HG03520 (cell line): ENCODE measurements at regions not wholly inside any gene's neighbourhood (a gene's known extent, or its start where the extent isn't known, plus 50 kb on each side); places are given as distances from the start of the nearest gene placed in this dataset.
"Not testable (repeated sequence)": the region's sequence is repeated elsewhere in the genome, so short reads cannot be mapped to it uniquely, and the experiment has no call there.

Source experiments
- ATAC-seq: cut with Tn5 transposase; IDR thresholded peaks from one replicate; pipeline ENCODE4 v1.9.1; 2021; ENCODE audit warnings: mild to moderate bottlenecking, moderate library complexity; ENCODE audit not compliant: unreplicated experiment

DNA sequence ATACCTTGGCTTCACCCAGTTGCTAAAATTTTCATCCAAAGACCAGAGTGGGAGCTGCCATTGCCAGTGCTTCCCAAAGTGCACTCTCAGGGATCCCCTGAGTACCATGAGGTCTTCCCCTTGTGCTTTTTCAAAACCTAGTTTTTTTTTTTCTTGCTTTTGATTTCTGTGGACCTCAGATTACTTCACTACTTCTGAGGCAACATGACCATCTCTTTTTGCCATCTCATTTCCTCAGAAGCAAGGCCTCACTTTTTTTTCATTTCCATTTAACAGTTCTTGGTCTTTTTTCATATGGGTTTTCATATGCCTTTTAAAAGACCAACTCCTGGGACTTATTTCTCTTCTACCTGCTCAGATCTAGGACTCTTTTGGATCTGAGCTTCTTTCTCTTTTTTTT lies 64.1 kb upstream of the MMS22L start:
- no peak for ATAC-seq

DNA sequence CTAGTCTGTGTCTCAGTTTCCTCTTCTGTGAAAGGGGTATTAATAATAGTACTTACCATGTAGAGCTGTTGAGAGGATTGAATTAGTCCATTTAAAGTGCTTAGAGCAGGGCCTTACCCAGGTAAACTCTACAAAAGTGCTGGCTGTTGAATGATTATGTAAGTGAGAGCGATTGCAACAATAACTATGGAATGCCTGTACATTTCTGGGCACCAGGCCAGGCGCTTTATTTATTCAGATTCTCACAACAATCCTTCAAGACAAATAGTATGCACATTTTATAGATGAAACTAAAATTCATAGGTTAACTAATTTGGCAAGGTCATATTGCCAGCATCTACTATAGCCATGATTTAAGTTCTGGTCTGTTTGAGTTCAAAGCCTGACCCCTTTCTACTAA lies 78.3 kb upstream of the MMS22L start:
- no peak for ATAC-seq

DNA sequence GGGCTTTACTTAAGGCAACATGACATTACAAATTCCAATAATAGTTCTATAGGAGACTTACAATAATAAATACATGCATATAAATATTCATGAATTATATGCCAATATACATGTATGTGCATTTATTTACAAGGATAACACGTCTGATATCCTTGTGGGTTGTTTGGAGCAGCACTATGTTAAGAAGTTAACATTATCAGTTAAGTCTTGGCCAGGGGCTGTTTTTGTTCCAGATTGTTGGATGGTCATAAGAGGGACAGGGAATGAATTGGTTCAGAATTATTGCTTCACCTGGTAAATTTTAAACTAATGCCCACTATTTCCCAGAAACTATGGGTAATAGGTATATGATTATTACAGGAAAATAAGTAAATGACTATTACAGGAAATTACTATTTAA lies 81.3 kb upstream of the MMS22L start:
- no peak for ATAC-seq

DNA sequence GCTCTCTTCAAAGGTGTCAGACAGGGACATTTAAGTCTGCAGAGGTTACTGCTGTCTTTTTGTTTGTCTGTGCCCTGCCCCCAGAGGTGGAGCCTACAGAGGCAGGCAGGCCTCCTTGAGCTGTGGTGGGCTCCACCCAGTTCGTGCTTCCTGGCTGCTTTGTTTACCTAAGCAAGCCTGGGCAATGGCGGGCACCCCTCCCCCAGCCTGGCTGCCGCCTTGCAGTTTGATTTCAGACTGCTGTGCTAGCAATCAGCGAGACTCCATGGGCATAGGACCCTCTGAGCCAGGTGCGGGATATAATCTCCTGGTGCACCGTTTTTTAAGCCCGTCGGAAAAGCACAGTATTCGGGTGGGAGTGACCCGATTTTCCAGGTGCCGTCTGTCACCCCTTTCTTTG lies 99.1 kb upstream of the MMS22L start:
- not testable (repeated sequence) for ATAC-seq

DNA sequence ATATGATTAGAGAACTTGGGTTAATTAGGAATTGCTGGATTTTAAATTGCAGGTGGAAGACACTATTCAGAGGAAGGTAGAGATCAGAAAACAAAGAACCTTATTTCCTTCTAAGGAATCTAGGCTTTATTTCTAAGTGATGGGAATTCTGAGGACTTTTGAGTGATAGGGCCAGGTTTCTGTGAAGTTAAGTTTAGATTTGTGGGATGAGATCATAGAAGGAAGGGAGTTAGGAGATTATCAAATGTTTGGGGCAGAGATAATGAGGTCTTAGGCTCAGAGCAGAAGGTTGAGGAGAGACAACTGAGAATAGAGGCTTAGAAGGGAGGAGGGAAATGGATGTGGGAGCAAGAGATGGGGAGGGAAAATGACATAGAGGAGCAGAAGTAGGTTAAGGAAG lies 109.7 kb upstream of the MMS22L start:
- ATAC-seq, result no peak

DNA sequence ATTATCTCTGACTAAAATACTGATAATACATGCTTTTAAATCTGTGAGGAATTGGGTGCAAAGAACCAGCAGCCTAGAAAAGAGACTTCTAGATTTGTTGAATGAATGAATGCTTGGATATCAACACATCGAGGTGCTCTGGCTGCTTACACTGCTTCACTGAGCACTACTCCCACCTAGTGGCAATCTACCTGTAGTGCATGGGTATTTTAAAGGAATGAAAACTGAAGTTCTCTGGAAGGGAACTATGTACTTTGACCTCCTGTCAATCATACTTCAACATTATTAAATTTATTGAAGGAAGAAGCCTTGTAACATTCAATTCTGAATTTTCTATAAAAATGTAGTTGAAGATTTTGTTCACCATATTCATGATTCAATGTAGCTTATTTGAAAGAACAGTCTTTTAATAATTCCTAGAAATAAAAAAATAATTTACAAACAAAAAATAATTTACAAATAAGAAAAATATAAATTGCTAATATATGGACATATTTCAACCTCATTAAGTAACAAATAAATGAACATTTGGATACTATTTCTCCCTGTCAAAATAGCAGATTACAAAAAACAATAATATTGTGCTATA lies 111.2 kb upstream of the MMS22L start:
- peak; percentile 92 for ATAC-seq

DNA sequence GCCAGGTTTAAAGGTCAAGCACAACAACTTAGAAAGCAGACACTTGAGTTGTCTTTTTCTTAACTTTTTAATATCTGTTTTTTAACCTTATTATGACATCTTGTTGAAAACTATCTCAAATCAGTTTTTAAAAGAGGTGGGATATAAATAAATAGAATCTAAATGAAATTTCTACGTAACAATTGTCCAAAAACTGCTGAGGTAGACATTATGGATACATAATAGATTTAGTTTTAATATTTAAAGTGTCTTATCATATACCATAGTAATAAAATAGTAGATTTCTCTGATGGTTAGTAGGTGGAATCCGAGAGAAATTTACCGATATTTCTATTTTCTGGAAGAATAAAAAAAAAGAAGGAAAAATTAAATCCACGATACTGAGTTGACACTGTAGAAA lies 113.9 kb upstream of the MMS22L start:
- ATAC-seq, result no peak

DNA sequence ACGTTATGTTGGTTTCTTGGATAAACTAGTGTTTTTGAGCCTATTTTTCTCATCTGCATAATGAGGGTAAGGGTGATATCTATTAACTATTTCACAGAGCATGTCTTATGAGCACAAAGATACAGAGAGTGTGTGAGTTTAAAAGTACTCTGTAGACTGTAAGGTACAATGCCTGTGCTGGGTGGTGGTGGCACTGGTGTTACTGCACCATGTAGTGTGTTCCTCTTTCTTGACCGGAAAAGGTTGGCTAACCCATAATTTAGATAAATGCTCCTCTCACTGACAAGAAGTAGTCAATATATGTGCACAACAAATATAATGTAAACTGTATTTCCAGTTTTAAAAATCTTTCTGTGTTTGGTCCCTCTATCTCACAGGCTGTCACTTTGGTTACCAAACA lies 116.2 kb upstream of the MMS22L start:
- ATAC-seq, result no peak

DNA sequence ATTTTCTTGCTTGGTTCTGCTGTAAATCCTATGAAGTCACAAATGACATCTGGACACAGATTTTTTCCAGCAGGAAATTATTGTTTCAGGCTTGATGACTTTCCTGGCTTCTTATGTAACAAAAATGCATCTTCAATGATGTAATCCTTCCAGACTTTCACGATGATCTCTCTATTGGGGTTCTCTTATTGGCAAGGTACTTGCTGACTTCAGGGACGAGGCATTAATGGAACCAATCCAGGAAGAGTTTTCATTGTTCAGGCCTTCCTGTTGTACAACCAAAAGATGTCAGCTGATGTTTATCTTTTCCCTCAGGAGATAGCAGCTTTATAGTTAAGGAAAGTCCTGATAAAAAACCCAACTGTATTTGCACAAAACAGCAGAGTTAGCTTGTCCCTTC lies 118.5 kb upstream of the MMS22L start:
- no peak for ATAC-seq

DNA sequence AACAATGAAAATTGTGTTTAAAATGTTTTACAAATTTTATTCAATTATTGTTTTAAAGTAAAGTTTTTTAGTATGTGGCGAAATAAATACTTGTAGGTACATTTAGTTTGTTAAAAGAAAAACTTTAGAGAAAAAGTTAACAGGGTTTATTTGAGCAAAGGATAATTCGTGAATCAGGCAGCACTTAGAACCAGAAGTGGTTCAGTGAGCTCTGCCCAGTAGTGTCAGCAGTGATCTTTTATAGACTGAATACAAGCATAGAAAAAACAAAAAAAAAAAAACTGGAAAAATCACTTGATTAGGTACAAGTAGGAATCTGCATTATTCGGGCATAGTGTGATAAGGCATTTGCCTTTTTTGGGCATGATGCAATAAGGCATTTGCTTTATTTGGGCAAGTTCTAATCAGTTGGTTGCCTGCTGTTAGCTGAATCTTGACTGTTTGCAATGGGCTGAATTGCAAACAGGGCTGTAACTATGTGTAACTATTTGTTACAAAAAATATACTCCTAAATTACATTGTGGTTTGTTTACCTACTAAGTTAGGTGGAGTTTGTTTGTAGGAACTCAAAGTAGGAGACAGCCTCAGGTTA lies 122.9 kb upstream of the MMS22L start:
- no peak for ATAC-seq

DNA sequence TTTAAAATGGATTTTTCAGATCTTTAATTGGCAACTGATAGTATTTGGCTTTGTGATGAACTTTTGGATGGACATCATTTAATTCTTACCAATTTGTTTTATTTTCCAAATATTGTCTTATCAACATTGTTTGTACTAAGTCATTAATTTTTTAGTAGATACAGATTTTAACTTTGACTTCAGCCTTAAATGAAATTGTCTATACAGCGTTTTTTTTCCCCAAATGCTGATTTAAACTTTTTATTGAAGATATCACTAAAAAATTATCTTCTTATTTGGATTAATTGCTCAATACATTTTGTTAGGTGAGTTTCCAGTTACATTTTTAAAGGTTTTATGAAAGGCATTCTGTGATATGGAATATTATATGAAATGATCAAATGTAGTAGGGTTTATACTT lies 123.6 kb upstream of the MMS22L start:
- no peak for ATAC-seq

DNA sequence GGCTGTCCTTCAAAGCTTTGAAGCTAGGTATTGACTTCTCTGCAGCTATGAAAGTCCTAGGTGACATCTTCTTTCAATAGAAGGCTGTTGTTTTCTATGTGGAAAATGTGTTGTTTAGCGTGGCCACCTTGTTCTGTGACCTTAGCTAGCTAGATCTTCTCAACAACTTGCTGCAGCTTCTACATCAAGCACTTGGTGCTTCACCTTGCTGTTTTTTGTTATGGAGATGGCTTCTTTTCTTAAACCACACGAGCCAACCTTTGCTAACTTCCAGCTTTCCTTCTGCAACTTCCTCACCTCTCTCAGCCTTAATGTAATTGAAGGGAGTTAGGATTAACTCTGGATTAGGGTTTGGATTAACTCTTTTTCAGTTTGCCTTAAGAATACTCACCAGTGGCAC lies 128.6 kb upstream of the MMS22L start:
- no peak for ATAC-seq

DNA sequence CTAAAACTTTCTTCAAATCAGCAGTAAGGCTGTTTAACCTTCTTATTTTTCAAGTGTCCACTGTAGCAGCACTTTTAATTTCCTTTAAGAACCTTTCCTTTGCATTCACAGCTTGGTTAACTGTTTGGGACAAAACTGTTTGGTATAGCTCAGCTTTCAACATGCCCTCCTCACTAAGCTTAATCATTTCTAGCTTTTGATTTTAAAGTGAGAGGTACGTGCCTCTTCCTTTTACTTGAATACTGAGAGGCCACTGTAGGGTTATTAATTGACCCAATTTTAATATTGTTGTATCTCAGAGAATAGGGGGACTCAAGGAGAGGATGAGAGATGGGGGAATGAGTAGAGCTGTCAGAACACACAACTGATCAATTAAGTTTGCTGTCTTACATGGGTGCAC lies 129.5 kb upstream of the MMS22L start:
- no peak for ATAC-seq

DNA sequence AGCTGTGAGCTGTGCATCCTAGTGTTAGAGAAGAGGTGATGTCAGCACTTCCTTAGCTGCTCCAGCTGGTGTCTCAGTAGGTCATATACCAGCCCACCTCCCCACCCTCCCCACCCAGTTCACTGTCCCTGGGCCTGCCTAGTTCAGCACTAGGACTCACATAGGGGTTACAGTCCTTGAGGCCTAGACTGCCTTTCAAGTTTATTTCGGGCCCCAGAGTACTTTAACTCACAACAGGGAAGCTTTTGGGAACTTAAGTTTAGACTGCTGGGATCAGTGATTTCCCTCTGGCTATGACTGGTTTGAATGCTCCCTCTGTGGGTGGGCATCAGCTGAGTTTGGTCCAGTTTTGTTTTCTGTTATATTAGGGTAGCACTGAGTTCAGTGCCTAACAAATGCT lies 139.2 kb upstream of the MMS22L start:
- no peak for ATAC-seq

DNA sequence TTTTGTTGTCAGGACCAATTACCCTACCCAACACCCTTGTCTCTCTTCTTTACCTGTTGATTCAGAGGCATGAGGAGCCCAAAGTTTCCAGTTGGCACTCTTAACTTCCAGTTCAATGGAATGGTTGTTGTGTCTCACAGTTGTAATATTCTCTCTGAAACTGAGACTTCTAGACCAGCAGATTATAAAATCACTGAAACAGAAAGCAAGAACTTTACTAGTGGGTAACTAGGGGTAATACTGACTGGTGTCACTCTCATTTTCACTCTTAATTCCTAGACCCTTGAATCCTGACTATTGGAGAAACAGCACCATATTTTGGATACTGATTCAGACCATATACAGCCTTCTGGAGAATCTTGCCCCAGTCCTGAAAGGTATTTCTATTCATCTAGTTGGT lies 140.2 kb upstream of the MMS22L start:
- ATAC-seq, result peak; percentile 55

DNA sequence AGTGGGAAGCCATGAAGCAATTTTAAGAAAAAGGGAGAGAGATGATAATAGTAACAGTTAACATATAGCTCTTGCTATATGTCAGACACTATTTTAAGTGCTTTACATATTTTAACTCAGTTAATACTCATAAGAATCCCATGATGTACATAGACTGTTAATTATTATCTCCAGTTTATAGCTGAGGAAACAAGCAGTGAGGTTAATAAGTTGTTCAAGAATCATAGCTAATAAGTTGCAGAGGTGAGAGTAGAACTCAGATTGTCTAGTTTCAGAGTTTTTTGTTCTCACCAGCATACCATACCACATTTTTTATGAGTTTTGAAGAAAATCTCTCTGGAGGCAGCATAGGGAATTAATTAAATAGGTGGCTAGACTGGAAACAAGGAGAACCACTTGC lies 144.6 kb upstream of the MMS22L start:
- ATAC-seq, result peak; percentile 72

DNA sequence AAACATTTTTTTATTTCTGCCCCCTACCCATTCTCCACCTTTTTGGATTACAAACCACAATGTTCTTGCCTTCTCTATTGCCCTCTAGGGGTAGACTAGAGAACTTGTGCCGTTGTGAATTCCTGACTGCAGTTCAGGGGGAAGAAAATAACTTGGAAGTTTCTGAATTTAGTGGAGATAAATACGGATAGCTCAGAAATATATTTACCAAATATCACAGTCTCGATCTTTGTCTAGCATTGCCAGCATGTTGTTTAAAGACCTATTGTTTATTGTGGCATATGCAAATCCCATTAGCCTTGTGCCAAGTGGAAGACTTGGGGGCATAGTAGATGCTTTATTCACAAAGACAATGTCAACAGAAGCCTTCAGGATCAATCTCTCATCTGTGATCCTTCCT lies 154.1 kb upstream of the MMS22L start:
- no peak for ATAC-seq

DNA sequence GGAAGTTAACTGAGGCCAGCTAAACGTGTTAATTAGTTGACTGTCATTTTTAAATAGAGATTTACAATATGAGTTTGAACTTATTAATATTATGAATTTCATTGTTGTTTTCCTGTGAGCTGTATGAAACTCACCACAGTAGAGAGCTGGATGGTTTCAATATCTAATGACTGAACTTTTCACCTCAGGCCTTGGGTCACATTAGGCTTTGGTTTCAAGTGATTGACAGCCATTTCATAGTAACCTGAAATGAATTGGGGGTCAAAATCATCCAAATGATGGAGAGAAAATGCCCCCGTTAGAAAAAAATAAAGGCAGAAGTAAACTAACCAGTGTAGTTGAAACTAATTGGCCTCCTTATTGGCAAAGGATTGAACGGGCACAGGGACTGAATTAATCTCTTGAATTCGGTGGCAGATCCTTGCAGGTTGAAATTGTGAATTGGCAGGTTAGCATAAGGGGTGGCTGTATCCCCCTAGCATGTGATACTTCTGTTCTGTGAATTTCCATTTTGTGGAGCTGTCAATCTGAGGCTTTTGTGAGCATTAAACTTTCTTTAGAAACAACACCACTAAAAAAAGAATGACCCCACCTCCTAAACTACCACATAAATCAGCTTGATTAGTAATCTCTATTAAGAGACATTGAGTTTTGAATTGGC lies 155.1 kb upstream of the MMS22L start:
- peak; percentile 63 for ATAC-seq

DNA sequence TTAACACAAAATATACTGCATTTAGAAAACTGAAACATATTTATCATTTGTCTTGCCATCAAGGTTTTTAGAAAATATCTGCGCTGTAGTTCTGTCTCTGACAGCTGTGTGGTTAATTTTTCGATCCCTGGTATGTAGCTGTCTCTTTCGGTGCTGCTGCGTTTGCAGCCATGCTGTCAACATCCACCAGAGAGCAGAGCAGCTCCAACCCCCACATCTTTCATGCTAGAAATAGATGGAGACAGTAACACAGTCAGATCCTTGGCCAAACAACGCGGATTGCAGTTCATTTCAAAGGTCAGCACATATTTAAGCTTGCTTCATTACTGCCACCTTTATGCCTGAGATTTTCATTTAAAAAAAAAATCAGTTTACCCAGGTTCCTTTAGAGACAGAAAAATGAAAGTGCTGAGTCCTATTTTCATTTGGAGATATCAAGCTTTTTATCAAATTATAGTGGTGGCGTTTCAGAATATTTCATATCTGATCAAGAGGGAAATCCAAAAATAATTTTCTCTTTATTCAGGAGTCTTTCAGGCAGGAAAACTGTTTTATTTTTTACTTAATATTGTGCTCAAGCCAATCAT lies 157.7 kb upstream of the MMS22L start:
- ATAC-seq, result peak; percentile 68

DNA sequence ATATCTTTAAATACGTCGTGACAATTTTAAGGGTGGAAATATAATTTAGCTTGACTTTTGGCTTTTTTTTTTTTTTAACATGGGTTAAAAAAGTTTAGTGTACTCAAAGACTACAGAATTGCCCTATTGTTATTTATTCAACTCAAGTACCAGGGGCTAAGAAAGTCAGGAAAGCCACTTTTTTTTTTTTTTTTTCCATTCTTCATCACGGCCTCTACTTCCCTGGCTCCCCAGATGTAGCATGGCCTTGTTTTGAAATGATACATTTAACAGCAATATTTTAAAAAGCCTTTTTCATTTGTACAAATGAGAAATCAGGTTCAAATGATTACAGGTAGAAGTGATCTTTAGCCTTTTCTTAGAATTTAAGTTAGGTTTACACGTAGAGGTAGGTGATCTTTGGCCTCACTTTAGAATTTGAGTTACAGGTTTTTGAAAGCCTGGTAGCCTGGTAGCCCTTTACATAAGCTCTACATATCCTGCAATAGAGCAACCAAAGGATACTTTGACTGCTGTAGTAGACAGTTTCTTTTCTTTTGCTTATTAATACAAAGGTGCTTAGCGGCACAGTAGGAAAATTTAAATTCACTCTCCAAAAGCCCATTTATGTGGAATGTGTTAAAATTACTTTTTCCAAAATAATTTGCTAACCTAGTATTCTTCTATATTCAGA lies 160.5 kb upstream of the MMS22L start:
- ATAC-seq, result no peak

DNA sequence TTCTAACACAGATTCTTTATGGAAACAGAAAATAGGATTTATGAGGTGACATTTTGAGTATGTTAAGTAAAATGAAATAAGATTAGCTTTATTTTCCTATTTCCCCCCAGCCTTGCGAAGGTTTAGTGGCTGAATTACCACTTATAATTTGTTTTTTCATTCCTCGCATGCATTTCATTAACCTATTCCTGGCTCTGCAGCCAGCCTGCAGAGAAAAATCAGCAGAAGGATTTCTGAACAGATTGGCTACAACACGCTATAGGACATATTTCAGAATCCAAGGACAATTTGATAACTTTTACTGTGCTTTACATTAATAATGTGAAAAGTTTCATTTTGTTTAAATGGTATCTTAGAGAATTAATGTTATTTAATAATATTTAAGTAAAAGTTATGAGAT lies 162.4 kb upstream of the MMS22L start:
- no peak for ATAC-seq

DNA sequence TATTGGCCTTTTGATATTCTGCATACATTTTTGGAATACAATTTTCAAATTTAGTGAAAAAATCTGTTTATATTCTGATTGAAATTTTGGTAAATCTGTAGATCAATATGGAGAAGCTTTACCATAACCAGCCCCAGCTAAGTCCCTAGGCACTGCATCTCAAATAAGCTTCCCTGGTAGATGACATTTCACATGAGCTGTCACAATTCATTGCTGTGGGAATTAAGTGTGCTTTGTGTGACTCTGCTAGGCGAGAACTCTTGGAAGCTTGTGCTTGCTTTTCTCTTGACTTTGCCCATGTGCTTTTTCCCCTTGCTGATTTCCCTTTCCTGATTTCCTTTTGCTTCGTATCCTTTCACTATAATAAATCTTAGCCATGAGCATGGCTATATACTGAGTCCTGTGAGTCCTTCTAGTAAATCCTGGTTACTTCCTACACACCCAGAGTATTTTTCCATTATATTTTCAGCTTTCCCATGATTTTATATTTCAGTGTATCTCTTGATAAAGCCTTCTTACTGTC lies 166.5 kb upstream of the MMS22L start:
- ATAC-seq, result no peak
